DOHH2 (cell line): ENCODE measurements at regions not wholly inside any gene's neighbourhood (a gene's known extent, or its start where the extent isn't known, plus 50 kb on each side); places are given as distances from the start of the nearest gene placed in this dataset.

Experiments used
- EZH2phosphoT487 ChIP-seq: fragments of 200-600 bp; sonication (generic); IDR thresholded peaks from 2 replicates; pipeline ENCODE4 v1.6.1; 2017; ENCODE audit warnings: borderline replicate concordance, mild to moderate bottlenecking, antibody characterized with exemption, low read length, moderate library complexity, mixed read lengths
- TF ChIP-seq, protein P1 (sequence below): fragments of 200-600 bp; sonication (generic); IDR thresholded peaks from one replicate; pipeline ENCODE4 v1.5.1; 2014; ENCODE audit warnings: antibody characterized with exemption, mild to moderate bottlenecking, low read depth, low read length; ENCODE audit not compliant: poor library complexity, severe bottlenecking

DNA sequence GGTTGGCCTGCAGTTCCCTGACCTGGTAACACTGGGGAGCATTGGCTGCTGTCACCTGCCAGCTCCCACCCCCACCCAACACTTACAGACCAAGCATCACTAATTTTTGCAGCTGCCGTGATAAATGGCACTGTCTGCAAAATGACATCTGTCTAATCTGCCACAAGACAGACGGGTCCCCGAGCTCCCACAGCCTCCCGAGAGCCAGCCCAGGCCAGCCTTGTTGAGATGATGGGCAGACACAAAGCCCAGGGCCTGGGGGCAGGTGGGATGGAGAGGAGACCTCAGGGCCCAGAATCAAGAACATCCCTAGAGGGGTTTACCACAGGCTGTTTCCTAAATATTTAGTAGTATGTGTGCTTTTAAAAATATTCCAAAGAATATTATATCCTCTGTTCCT, 203.4 kb downstream of the TBC1D2B start:
- no peak for TF ChIP-seq EZH2phosphoT487
- TF ChIP-seq, protein P1, sequence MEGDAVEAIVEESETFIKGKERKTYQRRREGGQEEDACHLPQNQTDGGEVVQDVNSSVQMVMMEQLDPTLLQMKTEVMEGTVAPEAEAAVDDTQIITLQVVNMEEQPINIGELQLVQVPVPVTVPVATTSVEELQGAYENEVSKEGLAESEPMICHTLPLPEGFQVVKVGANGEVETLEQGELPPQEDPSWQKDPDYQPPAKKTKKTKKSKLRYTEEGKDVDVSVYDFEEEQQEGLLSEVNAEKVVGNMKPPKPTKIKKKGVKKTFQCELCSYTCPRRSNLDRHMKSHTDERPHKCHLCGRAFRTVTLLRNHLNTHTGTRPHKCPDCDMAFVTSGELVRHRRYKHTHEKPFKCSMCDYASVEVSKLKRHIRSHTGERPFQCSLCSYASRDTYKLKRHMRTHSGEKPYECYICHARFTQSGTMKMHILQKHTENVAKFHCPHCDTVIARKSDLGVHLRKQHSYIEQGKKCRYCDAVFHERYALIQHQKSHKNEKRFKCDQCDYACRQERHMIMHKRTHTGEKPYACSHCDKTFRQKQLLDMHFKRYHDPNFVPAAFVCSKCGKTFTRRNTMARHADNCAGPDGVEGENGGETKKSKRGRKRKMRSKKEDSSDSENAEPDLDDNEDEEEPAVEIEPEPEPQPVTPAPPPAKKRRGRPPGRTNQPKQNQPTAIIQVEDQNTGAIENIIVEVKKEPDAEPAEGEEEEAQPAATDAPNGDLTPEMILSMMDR: no peak
